NCI-H2196 (cell line): ENCODE measurements at regions not wholly inside any gene's neighbourhood (a gene's known extent, or its start where the extent isn't known, plus 50 kb on each side); places are given as distances from the start of the nearest gene placed in this dataset.

Experiments used
- DNase-seq: peaks from one replicate; lab custom pipeline; 2025; ENCODE audit not compliant: unreplicated experiment; lab: John Stamatoyannopoulos, UW

DNA sequence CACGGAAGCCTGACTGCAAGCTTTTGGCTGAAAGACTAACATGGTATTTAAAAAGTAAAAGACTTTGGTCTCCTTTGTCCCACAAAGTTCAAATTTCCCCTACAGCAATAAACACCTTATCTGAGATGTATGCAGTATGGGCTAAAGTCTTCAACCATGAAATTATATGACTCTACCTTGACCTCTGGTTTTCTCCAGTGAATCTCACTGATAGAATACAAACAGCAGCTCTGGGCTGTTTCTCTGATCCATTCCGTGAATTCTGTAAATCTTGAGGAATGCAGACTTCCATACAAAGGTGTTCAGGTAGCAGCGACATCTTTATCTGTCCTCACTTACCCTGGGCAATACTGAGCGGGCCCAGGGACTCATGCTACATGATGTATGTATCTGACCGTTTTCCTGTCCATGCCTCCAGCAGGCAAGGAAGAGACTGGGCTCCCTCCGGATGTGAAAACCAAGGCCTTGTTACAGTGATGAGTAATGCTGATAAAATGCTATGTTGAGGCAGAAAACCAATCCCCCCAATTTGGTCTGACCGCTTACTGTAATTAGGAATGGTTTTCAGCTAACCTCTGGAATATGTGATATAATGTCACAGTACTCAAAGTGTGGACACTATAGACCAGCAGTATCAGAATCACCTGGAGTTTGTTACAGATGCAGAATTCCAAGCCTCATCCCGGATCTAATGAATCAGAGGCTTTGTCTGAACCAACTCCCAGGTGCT is 589.8 kb downstream of the HS3ST4 start:
- DNase-seq, result no peak

DNA sequence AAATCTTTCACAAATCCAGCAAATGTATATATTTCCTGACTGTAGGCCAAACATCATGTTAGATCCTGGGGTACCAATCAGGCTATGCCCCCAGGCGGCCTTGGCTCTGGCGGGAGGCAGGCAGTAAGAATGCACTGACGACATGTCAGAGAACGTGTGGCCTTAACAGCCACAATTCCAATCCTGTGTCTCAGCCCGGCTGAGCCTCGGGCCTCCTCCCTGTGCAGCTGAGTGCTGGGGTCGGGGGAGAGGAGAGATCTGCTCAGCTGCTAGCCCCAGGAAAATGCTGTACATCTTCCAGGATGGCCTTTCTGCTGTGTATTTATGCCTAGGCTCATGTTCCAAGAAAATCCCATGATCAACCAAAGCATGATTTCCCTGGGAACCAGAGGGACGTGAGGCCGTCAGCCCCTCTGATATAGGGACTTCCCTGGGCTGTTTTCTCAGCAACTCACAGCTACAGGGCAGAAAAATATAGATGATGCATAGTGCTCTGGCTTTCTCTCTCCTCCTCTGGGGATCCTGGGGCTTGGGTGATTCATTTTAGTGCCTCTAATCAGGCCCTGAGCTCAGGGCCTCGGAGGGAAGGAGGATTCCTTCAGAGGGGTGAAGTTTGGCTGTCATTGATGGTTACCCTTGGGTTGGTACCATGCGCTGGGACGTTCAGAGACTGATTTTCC is 604.0 kb downstream of the HS3ST4 start:
- DNase-seq, result no peak

DNA sequence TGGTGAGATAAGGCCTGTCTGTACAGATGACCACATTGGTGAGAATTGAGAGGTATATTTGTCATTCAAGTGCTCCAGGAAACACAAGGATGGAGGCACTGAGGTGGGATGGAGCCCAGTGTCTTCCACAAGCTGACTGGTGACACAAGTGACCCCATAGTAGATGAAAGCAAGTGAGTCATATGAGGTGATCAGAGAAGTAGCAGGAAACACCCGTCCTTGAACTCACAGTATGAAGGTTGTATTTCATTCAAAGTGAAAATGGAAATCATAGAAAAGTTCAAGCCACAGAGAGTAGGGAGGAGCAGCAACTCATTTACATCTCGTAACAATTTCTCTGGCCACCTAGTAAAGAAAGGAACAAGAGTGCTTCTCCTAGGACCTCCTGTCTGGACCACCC is 609.8 kb downstream of the HS3ST4 start:
- DNase-seq, result no peak

DNA sequence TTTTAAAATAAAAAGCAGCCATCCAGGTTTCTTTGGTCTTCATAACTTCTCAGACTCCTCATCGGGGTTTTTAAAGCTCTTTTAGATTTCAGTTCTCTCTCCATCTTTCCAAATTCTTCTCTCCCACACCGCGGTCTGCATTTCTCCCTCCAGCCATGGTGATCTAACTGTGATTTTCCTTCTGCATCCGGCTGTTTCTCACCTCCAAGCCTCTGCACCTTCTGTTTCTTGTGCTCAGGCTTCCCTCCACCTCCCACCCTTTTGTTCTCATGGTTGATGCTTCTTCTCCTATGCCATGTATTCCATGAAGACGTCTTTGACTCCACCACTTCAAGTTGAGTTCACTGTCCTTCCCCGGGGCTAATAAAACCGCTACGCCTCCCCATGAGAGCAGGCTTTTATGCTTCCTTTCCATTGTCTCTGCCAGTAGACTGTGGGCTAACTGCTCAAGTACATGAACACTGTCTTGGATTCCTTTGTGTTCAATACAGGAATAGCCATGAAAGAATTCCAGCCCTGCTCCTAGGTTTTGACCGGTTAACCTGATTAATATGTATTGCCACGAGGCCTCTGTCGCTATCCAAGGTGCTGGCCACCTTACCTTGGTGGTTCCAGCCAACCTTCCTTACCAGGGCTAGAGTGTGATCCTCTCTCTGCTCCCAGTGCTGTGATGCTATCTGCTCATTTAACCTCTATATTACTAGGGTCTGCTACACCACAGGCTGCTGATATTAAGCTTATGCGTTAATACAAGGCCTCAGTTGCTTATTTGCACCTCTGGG is 625.1 kb downstream of the HS3ST4 start:
- no peak for DNase-seq

DNA sequence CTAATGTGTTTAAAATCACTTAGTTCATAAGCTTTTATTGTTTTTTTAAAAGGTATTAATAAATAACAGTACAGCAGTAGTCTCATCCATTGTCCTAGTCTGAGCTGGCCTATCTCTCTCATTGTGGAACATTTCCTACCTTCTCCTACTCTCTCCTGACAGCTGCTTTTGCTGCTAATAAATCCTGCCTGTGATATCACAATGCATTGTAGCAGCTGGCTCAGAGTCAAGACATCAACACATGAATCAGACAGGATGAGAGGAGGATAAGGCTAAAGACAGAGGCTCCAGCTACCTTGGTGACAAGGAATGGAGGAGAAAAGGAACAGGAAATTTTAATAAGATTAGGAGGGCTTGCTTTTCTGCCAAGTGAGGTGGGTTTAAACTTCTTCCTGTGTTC is 626.1 kb downstream of the HS3ST4 start:
- no peak for DNase-seq

DNA sequence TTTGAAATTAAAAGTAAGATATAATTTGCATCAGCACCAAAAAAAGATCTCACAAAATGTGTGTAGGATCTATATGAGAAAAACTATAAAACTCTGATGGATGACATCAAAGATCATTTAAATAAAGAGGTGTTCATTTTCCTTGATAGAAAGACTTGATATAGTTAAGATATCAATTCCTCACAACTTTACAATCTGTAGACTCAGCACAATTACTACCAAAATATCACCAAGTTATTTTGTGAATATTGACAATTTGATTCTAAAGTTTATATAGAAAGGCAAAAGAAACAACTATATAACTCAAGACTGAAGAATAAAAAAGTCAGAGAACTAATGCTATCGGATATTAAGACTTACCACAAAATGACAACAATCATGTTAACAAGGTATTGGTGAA is 638.9 kb downstream of the HS3ST4 start:
- no peak for DNase-seq

DNA sequence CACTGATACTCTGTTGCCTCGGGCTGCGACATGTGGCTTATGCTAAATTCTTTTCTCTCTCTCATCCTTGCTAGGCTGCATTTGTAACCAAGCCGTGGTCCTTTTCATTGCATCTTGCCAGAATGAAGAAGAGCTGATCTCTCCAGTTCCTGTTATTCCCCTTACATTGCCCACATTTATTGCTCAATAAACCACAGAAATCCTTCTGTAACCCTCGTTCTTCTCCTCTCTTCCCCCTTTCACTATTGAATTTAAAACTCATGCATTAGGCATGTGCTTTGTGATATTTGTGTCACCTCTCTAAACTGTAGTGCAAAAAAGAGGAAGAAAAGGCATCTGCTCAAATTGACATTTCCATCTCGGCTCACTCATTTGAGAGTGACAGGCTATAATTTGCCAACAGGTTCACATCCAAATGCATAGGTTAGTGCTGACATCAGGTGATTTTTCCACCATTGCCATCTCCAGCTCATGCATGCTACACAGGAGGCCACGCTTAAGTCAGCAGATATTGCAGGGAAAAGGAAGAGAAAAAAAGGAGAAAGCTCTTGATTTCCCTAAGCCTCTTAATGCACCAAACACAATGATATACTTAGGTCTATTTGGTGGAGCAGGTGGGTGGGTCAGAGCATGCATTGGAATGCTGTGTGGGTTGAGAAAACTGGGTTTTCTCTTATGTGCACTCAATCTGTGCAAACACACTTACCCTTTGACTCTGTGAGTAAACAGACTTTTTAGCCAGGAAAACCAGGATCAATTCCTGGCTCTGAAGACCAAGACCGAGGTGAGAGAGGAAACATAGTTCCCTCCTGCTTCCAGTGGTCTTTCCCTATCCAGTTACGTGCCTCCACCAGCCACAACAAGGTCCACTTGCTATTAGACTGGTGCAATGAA is 642.7 kb downstream of the HS3ST4 start:
- DNase-seq, result no peak

DNA sequence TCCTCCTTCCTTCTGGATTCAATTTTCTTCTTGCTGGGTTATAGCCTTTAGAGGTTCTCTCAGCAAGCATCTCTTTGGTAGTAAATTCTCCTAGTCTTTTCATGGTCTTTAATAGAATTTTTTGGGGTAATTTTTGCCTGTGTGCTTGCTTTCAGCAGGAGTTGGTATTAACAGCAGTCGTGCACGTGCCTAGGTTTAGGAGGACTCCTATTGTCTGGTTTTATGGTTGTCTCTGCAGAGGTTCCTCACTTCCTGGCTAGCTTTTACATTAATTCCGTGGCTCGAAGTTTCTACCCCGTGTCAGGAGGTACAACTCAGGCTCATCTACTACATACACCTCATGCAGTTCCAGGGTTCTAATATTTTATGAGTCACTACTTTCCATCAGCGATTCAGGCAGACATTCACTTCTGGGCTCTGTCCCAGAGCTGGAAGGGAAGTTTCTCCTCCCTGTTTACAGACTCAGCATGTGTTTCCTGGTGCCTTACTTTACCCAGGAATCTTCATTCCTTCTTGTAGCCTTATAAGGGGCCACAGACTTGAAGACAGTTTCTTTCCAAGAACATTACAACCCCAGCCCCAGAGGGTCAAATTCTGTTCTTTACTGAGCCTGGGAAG is 643.6 kb downstream of the HS3ST4 start:
- no peak for DNase-seq

DNA sequence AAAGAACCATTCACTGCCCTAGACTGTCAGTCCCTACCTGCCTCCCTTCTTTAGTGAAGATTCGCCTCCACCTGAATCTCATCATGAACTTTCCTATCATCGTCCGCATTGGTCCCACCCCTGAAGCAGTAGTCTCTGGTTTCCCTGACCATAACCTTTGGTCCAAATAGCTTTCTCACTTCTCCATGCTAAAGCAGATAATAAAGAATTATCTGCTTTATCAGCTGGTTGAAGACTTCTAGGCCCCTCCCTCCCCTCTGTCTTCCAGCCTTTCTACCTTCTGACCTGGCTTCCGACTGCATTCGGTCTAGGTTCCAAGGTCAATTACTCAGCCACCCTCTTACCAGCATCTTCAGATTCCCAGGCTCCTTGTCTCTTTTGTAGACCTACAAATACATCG is 650.9 kb downstream of the HS3ST4 start:
- DNase-seq, result no peak

DNA sequence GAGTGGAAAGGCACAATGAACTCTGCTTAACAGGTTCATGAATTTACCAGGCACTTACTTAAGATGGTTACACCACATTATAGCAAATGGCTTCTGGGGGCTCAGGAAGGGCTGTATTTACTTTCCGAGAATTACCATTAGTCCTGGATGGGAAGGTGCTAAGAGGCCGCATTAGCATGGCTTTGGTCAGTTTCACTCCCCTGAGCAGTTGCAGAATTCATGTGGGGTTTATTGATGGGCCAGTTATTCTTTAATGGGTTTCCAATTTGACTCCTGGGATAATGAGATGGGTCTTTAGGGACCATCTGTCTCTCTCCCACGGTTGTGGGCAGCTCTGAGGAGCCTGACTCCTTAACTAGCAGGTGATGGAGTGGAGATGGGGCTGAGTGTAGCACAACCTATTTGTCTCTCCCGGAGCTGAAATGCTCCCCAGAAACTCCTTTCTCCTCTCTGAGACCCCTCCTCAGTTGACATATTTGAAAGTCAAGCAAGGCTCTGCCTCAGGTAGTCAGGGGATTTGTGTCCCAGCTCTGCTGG is 652.5 kb downstream of the HS3ST4 start:
- DNase-seq, result no peak

DNA sequence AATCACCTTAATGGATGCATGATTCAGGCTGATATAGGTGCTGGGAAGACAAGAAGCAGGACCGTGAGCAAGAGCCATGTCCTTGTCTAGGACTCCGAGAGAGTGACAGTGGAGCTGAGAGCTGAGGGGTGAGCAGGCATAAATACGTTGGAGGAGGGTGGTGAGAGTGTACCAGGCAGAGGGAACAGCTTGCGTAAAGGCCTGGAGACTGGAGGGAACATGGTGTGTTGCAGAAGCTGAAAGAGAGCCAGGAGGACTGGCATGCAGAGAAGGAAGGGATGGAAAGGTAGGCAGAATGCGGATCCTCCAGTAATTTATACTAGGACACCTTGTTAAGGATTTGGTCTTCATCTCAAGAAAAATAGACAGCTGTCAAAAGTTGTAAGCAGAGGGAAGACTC is 653.2 kb downstream of the HS3ST4 start:
- no peak for DNase-seq

DNA sequence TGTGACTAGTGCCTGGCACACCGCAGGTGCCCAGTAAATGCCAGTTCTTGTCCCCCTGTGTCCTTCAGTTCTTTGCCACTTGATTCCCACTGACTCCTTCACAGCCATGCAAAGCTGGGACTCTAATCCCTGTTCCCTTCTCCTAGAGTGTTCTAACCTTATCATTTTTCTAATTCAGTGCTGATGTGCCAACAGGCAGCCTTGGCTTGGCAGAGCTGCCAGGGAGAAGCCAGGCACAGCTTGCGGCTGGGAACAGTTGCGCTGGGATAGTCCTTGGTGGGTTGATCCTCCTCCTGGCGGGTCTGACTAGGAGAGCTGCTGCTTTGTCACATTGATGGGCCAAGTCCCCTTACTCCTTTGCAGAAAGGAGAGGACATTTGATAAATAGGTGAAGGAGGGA is 654.2 kb downstream of the HS3ST4 start:
- DNase-seq, result no peak

DNA sequence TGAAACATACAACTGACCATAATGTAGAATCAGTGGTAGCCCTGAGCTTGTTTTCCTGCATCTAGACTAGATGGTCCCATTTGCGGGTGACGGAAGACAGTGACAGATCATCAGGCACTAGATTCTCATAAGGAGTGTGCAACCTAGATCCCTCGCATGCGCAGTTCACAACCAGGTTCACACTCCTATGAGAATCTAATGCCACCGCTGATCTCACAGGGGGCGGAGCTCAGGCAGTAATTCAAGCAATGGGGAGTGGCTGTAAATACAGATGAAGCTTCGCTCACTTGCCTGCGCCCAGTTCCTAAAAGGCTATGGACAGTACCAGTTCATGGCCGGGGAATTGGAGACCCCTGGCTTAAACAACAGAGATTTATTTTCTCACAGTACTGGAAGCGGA is 656.3 kb downstream of the HS3ST4 start:
- DNase-seq, result no peak

DNA sequence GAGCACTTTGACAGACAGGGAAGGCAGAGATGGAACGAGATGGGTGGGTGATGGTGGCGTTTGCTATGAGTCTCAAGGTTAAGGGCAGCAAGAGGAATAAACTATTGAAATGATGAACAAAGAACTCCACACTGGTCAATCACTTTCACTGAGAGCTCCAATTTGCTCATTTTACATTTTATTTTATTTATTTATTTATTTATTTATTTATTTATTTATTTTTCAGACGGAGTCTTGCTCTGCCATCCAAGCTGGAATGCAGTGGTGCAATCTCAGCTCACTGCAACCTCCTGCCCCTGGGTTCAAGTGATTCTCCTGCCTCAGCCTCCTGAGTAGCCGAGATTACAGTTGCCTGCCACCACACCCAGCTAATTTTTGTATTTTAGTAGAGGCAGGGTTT is 669.1 kb downstream of the HS3ST4 start:
- no peak for DNase-seq

DNA sequence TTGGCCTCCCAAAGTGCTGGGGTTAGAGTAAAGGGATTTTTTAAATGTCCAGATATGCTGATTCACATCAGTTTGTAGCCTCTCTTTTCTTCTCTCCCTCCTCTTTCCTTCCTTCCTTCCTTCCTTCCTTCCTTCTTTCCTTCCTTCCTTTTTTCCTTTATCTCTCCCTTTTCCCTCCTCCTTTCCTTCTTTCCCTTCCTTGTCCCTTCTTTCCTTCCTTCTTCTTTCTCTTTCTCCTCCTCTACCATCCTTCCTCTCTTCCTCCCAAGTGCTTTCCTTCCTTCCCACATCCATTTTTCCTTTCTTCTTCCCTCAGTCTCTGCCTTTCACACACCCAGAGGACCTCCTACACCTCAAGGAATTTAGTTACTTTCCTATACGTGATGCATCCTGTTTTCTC is 671.8 kb downstream of the HS3ST4 start:
- DNase-seq, result no peak

DNA sequence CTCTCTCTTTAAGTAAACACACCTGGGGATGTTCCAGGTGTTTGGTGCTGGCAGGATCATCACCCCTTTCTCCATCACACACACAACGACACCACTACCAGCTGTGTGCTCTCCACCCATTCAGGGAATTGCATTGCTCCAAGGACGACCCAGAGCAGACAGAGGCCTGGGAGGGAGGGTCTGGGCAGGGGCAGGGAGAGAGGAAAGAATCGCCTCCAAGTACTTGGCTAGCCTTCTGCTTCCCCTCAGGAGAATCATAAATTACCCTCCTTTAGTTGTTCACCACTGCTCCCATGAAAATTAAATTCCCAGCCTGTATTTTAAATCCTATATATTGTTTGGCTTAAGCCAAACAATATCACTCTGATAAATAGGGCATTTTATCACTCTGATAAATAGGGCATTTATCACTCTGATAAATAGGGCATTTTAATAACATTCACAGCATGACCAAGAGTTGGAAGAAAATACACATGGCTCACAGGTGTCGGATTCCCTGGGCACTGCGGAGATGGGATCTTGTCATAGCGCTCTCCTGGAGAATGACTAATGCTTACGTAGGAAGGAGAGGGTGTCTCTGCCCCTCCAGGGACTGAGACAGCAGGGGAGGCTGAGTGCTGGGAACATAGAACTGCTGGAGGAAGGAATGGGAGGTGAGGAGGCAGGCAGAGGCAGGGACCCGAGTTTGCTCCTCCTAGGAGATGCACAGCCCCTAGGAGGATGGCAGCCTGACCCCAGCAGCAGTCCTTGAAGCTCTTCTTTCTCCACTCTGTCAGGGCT is 673.6 kb downstream of the HS3ST4 start:
- no peak for DNase-seq

DNA sequence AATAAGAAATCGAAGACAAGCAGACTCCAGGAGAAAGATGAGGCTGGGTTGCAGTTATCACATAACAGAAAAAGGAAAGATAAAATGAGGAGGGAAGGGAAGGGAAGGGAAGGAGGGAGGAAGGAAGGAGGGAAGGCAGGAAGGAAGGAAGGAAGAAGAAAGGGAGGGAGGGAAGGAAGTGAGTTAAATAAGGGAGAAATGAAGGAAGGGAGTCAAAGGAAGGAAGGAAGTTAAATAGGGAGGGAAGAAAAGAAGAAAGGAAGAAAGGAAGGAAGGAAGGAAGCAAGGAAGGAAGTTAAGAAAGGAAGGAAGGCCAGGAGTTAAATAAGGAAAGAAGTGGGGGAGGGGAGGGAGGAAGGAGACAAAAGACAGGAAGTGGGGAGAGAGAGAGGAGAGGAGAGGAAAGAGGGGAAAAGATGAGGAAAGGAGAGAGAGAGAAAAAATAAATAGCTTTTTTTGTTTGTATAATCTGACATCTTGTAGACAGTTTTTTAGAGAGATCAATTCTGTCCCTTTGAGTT is 679.6 kb downstream of the HS3ST4 start:
- DNase-seq, result no peak

DNA sequence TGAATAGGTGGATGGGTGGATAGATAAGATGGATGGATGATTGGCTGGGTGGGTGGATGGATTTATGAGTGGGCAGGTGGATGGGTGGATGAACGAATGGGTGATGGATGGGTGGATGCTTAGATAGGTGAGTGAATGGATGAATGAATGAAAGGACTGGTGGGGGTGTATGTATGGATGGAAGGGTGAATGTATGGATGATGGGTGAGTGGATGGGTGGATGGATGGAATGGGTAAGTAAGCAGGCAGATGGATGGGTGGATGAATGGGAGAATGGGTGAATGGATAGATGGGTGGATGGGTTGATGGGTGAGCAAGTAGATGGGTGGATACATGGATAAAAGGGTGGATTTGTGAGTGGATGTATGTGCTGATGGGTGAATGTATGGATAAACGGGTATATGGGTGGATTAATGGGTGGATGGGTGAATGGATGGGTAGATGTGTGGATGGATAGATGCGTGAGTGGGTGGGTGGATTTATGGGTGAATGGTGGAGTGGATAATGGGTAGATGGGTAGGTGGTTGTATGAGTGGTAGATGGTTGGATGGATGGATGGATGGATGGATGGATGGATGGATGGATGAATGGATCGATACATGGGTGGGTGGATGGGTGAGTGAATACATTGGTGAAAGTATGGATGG is 682.6 kb downstream of the HS3ST4 start:
- DNase-seq, result no peak

DNA sequence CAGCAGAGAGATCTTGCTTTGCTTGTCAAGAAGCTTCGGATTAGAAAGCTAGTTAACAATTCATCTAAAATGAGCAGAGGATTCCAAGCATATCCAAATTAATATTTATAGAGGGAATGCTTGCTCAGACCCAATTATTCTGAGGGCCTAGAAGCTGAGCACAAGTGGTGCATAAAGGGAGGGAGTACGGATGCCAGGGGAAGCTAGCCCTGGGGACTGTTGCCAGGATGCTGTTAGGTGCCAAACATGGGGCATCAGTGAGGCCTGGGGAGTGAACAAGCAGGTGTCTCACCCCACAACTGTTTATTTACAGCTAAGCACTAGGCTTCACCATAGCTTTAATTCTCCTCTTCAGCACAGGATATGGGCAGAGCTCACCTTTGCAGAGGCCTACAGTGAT is 684.1 kb upstream of the C16orf82 start:
- no peak for DNase-seq
